ENCODE measurements at regions not wholly inside any gene's neighbourhood (a gene's known extent, or its start where the extent isn't known, plus 50 kb on each side); places are given as distances from the start of the nearest gene placed in this dataset.

GRCh38 chr20:50393242-50393641 is 116.9 kb upstream of the PTPN1 start:
- Histone ChIP-seq H3K27me3 (ENCODE audit: low read length) (no peaks in the 10 kb centered on the region), H3K36me3 (ENCODE audit: low read length) (no peaks in the 10 kb centered on the region), H3F3A (ENCODE audit: insufficient read depth) (no peaks in the 10 kb centered on the region), H4K20me1 (ENCODE audit: low read depth, low read length) (no peaks in the 10 kb centered on the region), H3K9me3 (ENCODE audit: insufficient read depth, low read length) (no peaks in the 10 kb centered on the region), H3K27ac (ENCODE audit: low read depth, low read length) (no peak overlapping the region), H2AFZ (ENCODE audit: low read depth, low read length, severe bottlenecking) (no peak overlapping the region), H3K9me2 (replicated peaks; ENCODE audit: insufficient read depth, low read length) (no peaks in the 10 kb centered on the region), H3K9ac (ENCODE audit: low read length) (no peak overlapping the region), H3K79me2 (ENCODE audit: insufficient read depth, low read length) (no peaks in the 10 kb centered on the region), H3K4me3 (ENCODE audit: insufficient read depth, low read length, poor library complexity, severe bottlenecking) (no peak overlapping the region), H3K4me2 (ENCODE audit: low read depth, low read length, poor library complexity, severe bottlenecking) (no peak overlapping the region)
- TF ChIP-seq CTCF (IDR thresholded peaks at IDR 0.05; ENCODE audit: insufficient read depth, low read length, poor library complexity, severe bottlenecking) (no peak), EZH2phosphoT487 (conservative IDR thresholded peaks at IDR 0.05; ENCODE audit: low read length) (no peak)

GRCh38 chr20:50393990-50394561 is 116.1 kb upstream of the PTPN1 start:
- H3K9ac ChIP-seq (ENCODE audit: low read length), result no peak overlapping the region
- no peak overlapping the region for H3K4me2 ChIP-seq (ENCODE audit: low read depth, low read length, poor library complexity, severe bottlenecking)
- no peaks in the 10 kb centered on the region for H3F3A ChIP-seq (ENCODE audit: insufficient read depth)
- no peaks in the 10 kb centered on the region for H3K27me3 ChIP-seq (ENCODE audit: low read length)
- no peaks in the 10 kb centered on the region for H3K36me3 ChIP-seq (ENCODE audit: low read length)
- TF ChIP-seq CTCF (IDR thresholded peaks at IDR 0.05; ENCODE audit: insufficient read depth, low read length, poor library complexity, severe bottlenecking) (no peak), EZH2phosphoT487 (conservative IDR thresholded peaks at IDR 0.05; ENCODE audit: low read length) (no peak)
- H2AFZ ChIP-seq (ENCODE audit: low read depth, low read length, severe bottlenecking), result no peak overlapping the region
- H3K79me2 ChIP-seq (ENCODE audit: insufficient read depth, low read length), result no peaks in the 10 kb centered on the region
- H3K27ac ChIP-seq (ENCODE audit: low read depth, low read length), result no peak overlapping the region
- no peak overlapping the region for H3K4me3 ChIP-seq (ENCODE audit: insufficient read depth, low read length, poor library complexity, severe bottlenecking)
- no peaks in the 10 kb centered on the region for H4K20me1 ChIP-seq (ENCODE audit: low read depth, low read length)
- H3K9me3 ChIP-seq (ENCODE audit: insufficient read depth, low read length), result no peaks in the 10 kb centered on the region
- H3K9me2 ChIP-seq (replicated peaks; ENCODE audit: insufficient read depth, low read length), result no peaks in the 10 kb centered on the region

GRCh38 chr20:50394569-50394968 is 115.6 kb upstream of the PTPN1 start:
- TF ChIP-seq CTCF (IDR thresholded peaks at IDR 0.05; ENCODE audit: insufficient read depth, low read length, poor library complexity, severe bottlenecking), result no peak
- no peak for TF ChIP-seq EZH2phosphoT487 (conservative IDR thresholded peaks at IDR 0.05; ENCODE audit: low read length)
- Histone ChIP-seq H2AFZ (ENCODE audit: low read depth, low read length, severe bottlenecking) (no peak overlapping the region), H3K9ac (ENCODE audit: low read length) (no peak overlapping the region), H3K4me2 (ENCODE audit: low read depth, low read length, poor library complexity, severe bottlenecking) (no peak overlapping the region), H3K9me3 (ENCODE audit: insufficient read depth, low read length) (no peaks in the 10 kb centered on the region), H3K4me3 (ENCODE audit: insufficient read depth, low read length, poor library complexity, severe bottlenecking) (no peak overlapping the region), H3K27me3 (ENCODE audit: low read length) (no peaks in the 10 kb centered on the region), H4K20me1 (ENCODE audit: low read depth, low read length) (no peaks in the 10 kb centered on the region), H3K79me2 (ENCODE audit: insufficient read depth, low read length) (no peaks in the 10 kb centered on the region), H3K27ac (ENCODE audit: low read depth, low read length) (no peak overlapping the region), H3K36me3 (ENCODE audit: low read length) (no peaks in the 10 kb centered on the region), H3F3A (ENCODE audit: insufficient read depth) (no peaks in the 10 kb centered on the region), H3K9me2 (replicated peaks; ENCODE audit: insufficient read depth, low read length) (no peaks in the 10 kb centered on the region)

Data from SU-DHL-6 (cell line).